ENCODE measurements at regions not wholly inside any gene's neighbourhood (a gene's known extent, or its start where the extent isn't known, plus 50 kb on each side); places are given as distances from the start of the nearest gene placed in this dataset.
"Not testable (repeated sequence)": the region's sequence is repeated elsewhere in the genome, so short reads cannot be mapped to it uniquely, and the experiment has no call there.

GRCh38 chr7:9719303-9719702, 1254.4 kb upstream of the PHF14 start:
- no peak for DNase-seq

- DNase-seq, result no peak
Observed at GRCh38 chr7:9719721-9720120, 1254.0 kb upstream of the PHF14 start.

GRCh38 chr7:9725940-9726663, 1247.6 kb upstream of the PHF14 start:
- DNase-seq, result not testable (repeated sequence)

- not testable (repeated sequence) for DNase-seq
Observed at GRCh38 chr7:9726811-9727210, 1246.9 kb upstream of the PHF14 start.

- not testable (repeated sequence) for DNase-seq
Observed at GRCh38 chr7:9727467-9727869, 1246.2 kb upstream of the PHF14 start.

GRCh38 chr7:9728014-9728657, 1245.5 kb upstream of the PHF14 start:
- DNase-seq, result not testable (repeated sequence)

- no peak for DNase-seq
Observed at GRCh38 chr7:9752033-9752432, 1221.6 kb upstream of the PHF14 start.

GRCh38 chr7:9761224-9761623, 1212.4 kb upstream of the PHF14 start:
- no peak for DNase-seq

GRCh38 chr7:9776900-9777299, 1196.8 kb upstream of the PHF14 start:
- no peak for DNase-seq

GRCh38 chr7:9778367-9778766, 1195.3 kb upstream of the PHF14 start:
- no peak for DNase-seq

GRCh38 chr7:9781710-9782109, 1192.0 kb upstream of the PHF14 start:
- no peak for DNase-seq

GRCh38 chr7:9782275-9782674, 1191.4 kb upstream of the PHF14 start:
- no peak for DNase-seq

GRCh38 chr7:9785211-9785610, 1188.5 kb upstream of the PHF14 start:
- DNase-seq, result no peak

- no peak for DNase-seq
Observed at GRCh38 chr7:9796241-9796640, 1177.4 kb upstream of the PHF14 start.

- DNase-seq, result no peak
Observed at GRCh38 chr7:9822458-9823290, 1151.0 kb upstream of the PHF14 start.

GRCh38 chr7:9835199-9835598, 1138.5 kb upstream of the PHF14 start:
- DNase-seq, result no peak

GRCh38 chr7:9836671-9837070, 1137.0 kb upstream of the PHF14 start:
- no peak for DNase-seq

- DNase-seq, result no peak
Observed at GRCh38 chr7:9842301-9842700, 1131.4 kb upstream of the PHF14 start.

- DNase-seq, result no peak
Observed at GRCh38 chr7:9846902-9847301, 1126.8 kb upstream of the PHF14 start.

- DNase-seq, result no peak
Observed at GRCh38 chr7:9854605-9855004, 1119.1 kb upstream of the PHF14 start.

GRCh38 chr7:9856668-9857067, 1117.0 kb upstream of the PHF14 start:
- no peak for DNase-seq

GRCh38 chr7:9863545-9863944, 1110.1 kb upstream of the PHF14 start:
- DNase-seq, result no peak

GRCh38 chr7:9869151-9869550, 1104.5 kb upstream of the PHF14 start:
- no peak for DNase-seq

Measured in C1 segment of cervical spinal cord (tissue), 14 donors.